GM12878 (cell line): ENCODE measurements at regions not wholly inside any gene's neighbourhood (a gene's known extent, or its start where the extent isn't known, plus 50 kb on each side); places are given as distances from the start of the nearest gene placed in this dataset.

Source experiments
- ATAC-seq: fragments of 200-7000 bp; cut with Tn5 transposase; 3 replicates; pipeline ENCODE4 v1.9.1; 2020; ENCODE audit warnings: mild to moderate bottlenecking, moderate library complexity
- BruUV-seq: library from RNA; stranded (reverse); fragments of 400-500 nt; replicated peaks from 2 replicates; lab custom pipeline; 2021; lab: Mats Ljungman, UMichigan
- CTCF ChIA-PET: fragments of 300-600 bp; sonication (Branson Sonifier 250); formaldehyde crosslinking; extraction: SDS; loops from one replicate; lab custom pipeline; 2021; ENCODE audit warnings: inconsistent platforms; lab: Yijun Ruan, JAX
- POLR2A ChIA-PET: fragments of 350-600 bp; formaldehyde crosslinking; extraction: SDS; loops from one replicate; lab custom pipeline; 2021; ENCODE audit warnings: inconsistent platforms; lab: Charles Lee
- RAD21 ChIA-PET: fragments of 300-600 bp; sonication (Branson Sonifier 250); formaldehyde crosslinking; loops from one replicate; lab custom pipeline; 2023; ENCODE audit warnings: antibody characterized with exemption; ENCODE audit not compliant: unreplicated experiment; lab: Charles Lee
- SMC1A ChIA-PET: fragments of 300-600 bp; sonication (Branson Sonifier 250); formaldehyde crosslinking; loops from one replicate; lab custom pipeline; 2023; ENCODE audit not compliant: unreplicated experiment, uncharacterized antibody; lab: Charles Lee
- DNase-seq: peaks from one replicate; pipeline ENCODE4 v3.0.0-alpha.2; 2011; ENCODE audit warnings: low read depth, low spot score
- FAIRE-seq: peaks from 3 replicates; lab custom pipeline; 2011; peaks lifted over from hg19 to GRCh38; lab: Jason Lieb, UNC
- H2AFZ ChIP-seq: 2 replicates; pipeline ENCODE4 v1.6.0; 2011; ENCODE audit warnings: low read depth, low read length, control low read depth; ENCODE audit not compliant: control insufficient read depth
- H3K27ac ChIP-seq: 2 replicates; pipeline ENCODE4 v1.5.1; 2011; ENCODE audit warnings: control low read depth; ENCODE audit not compliant: control insufficient read depth, insufficient read depth
- H3K27me3 ChIP-seq, 2 experiments: replicated peaks in 1 of 2; 2 replicates each; pipeline versions ENCODE4 v1.6.0 to v1.6.1; 2011; ENCODE audit warnings: low read length in 1 of 2; ENCODE audit not compliant: control insufficient read depth in 2 of 2, insufficient read depth in 2 of 2
- H3K36me3 ChIP-seq, 2 experiments: 2 replicates each; pipeline ENCODE4 v1.5.1; 2011; ENCODE audit warnings: low read length in 1 of 2; ENCODE audit not compliant: control insufficient read depth in 2 of 2, insufficient read depth in 2 of 2
- H3K4me1 ChIP-seq: 2 replicates; pipeline ENCODE4 v1.6.1; 2011; ENCODE audit warnings: mild to moderate bottlenecking, low read length, moderate library complexity, mixed read lengths; ENCODE audit not compliant: control insufficient read depth, insufficient read depth
- H3K4me2 ChIP-seq: 2 replicates; pipeline ENCODE4 v1.6.0; 2011; ENCODE audit warnings: control low read depth; ENCODE audit not compliant: control insufficient read depth, insufficient read depth
- H3K4me3 ChIP-seq: fragments of 200-600 bp; sonication (generic); 2 replicates; pipeline ENCODE4 v1.5.1; 2016
- H3K79me2 ChIP-seq: 2 replicates; pipeline ENCODE4 v1.6.0; 2011; ENCODE audit warnings: low read length; ENCODE audit not compliant: control insufficient read depth, insufficient read depth
- H3K9ac ChIP-seq: 2 replicates; pipeline ENCODE4 v1.8.0; 2011; ENCODE audit warnings: low read length, control low read depth, mixed read lengths; ENCODE audit not compliant: control insufficient read depth, insufficient read depth
- H3K9me3 ChIP-seq: replicated peaks from 3 replicates; pipeline ENCODE4 v1.5.1; 2011; ENCODE audit warnings: mild to moderate bottlenecking, low read length; ENCODE audit not compliant: control insufficient read depth, insufficient read depth
- H4K20me1 ChIP-seq: 2 replicates; pipeline ENCODE4 v1.6.0; 2011; ENCODE audit not compliant: control insufficient read depth, insufficient read depth
- CEBPZ ChIP-seq: fragments of 150-350 bp; IDR thresholded peaks from 2 replicates; pipeline ENCODE4 v1.6.1; 2016; ENCODE audit warnings: low read depth, low read length
- E4F1 ChIP-seq: fragments of 450-650 bp; IDR thresholded peaks from 2 replicates; pipeline ENCODE4 v1.6.1; 2018; ENCODE audit warnings: borderline replicate concordance, mild to moderate bottlenecking; ENCODE audit not compliant: partially characterized antibody
- EED ChIP-seq: sonication (generic); IDR thresholded peaks from 2 replicates; pipeline ENCODE4 v1.6.1; 2016; ENCODE audit warnings: antibody characterized with exemption, low read depth
- ETV6 ChIP-seq, 2 experiments: fragments of 450-650 bp in 1 of 2; IDR thresholded peaks in 1 of 2; conservative IDR thresholded peaks in 1 of 2; 2 replicates each; pipeline ENCODE4 v1.6.1; 2014; ENCODE audit warnings: antibody characterized with exemption in 1 of 2, borderline replicate concordance in 1 of 2, low read depth in 1 of 2, mild to moderate bottlenecking in 1 of 2, moderate library complexity in 1 of 2
- GABPA ChIP-seq: IDR thresholded peaks from 2 replicates; pipeline ENCODE4 v1.6.1; 2014; ENCODE audit warnings: antibody characterized with exemption, low read depth, mild to moderate bottlenecking, inconsistent platforms
- HDAC6 ChIP-seq: fragments of 200-600 bp; sonication (generic); IDR thresholded peaks from one replicate; pipeline ENCODE4 v1.8.0; 2017; ENCODE audit warnings: antibody characterized with exemption; ENCODE audit not compliant: unreplicated experiment
- JUND ChIP-seq: IDR thresholded peaks from 2 replicates; pipeline ENCODE4 v1.6.1; 2012; ENCODE audit warnings: low read depth, mild to moderate bottlenecking, low read length, improper control_type of control experiment, moderate library complexity
- NR2F1 ChIP-seq: fragments of 450-650 bp; conservative IDR thresholded peaks from 2 replicates; pipeline ENCODE4 v1.6.1; 2017; ENCODE audit warnings: mild to moderate bottlenecking
- PBX3 ChIP-seq: IDR thresholded peaks from 2 replicates; pipeline ENCODE4 v1.6.1; 2011; ENCODE audit warnings: mild to moderate bottlenecking, low read depth, low read length, moderate library complexity; ENCODE audit not compliant: insufficient replicate concordance
- RAD21 ChIP-seq: IDR thresholded peaks from 2 replicates; pipeline ENCODE4 v1.6.1; 2011; ENCODE audit warnings: mild to moderate bottlenecking, low read depth, low read length, moderate library complexity; ENCODE audit not compliant: insufficient read depth
- SPI1 ChIP-seq: IDR thresholded peaks from 2 replicates; pipeline ENCODE4 v1.6.1; 2011; ENCODE audit warnings: low read depth, mild to moderate bottlenecking, low read length, moderate library complexity, borderline replicate concordance; ENCODE audit not compliant: insufficient read depth
- TAF1 ChIP-seq: IDR thresholded peaks from 2 replicates; pipeline ENCODE4 v1.6.1; 2011; ENCODE audit warnings: mild to moderate bottlenecking, low read depth, low read length, borderline replicate concordance
- TCF7 ChIP-seq: IDR thresholded peaks from 2 replicates; pipeline ENCODE4 v1.6.1; 2014; ENCODE audit warnings: antibody characterized with exemption, borderline replicate concordance
- WGBS: methylation state at CpG from one replicate; pipeline ENCODE4 v1.1.6; 2016; ENCODE audit warnings: low lambda C conversion rate; ENCODE audit not compliant: insufficient replicate concordance, insufficient coverage; ENCODE audit errors: missing lambda C conversion rate; 5-methylcytosine and 5-hydroxymethylcytosine counted together
- in situ Hi-C: fragments of 300-500 bp; cut with MboI; formaldehyde crosslinking; loops from 9 replicates; pipeline ENCODE4 v1.14.3; 2018; ENCODE audit warnings: mixed read lengths
- intact Hi-C: fragments of 100-400 bp; cut with micrococcal nuclease; formaldehyde crosslinking; loops from one replicate; pipeline ENCODE4 v1.14.2; 2022; ENCODE audit not compliant: unreplicated experiment

GRCh38 chr21:19810779-19811178 lies 1187.4 kb upstream of the NCAM2 start (continued):
- TF ChIP-seq JUND (no peak), TCF7 (no peak), PBX3 (no peak), E4F1 (no peak), EED (no peak), RAD21 (no peak), SPI1 (no peak)

GRCh38 chr21:19830446-19830845 lies 1167.8 kb upstream of the NCAM2 start:
- RAD21 ChIA-PET = no interaction called here
- Histone ChIP-seq H3K4me1 (no peaks in the 10 kb centered on the region), H3K4me2 (no peak overlapping the region), H3K4me3 (no peak overlapping the region), H3K27me3 (no peaks in the 10 kb centered on the region), H3K79me2 (no peaks in the 10 kb centered on the region), H4K20me1 (no peaks in the 10 kb centered on the region), H3K27ac (no peak overlapping the region), H3K9me3 (no peaks in the 10 kb centered on the region; the same call in 2 of the 3 replicates), H2AFZ (no peak overlapping the region), H3K9ac (no peak overlapping the region), H3K36me3 (no peaks in the 10 kb centered on the region)
- FAIRE-seq = no peak
- DNase-seq = no peak
- CTCF ChIA-PET = no interaction called here
- in situ Hi-C loops (no loop called here), intact Hi-C loops (no loop called here)
- POLR2A ChIA-PET = no interaction called here
- no peak for ATAC-seq
- BruUV-seq = no TSS peak
- SMC1A ChIA-PET = interaction anchor here (1.0 kb wide), 1 partner anchor 78 kb away, joined by 3 read pairs; no protein-coding TSS in a partner anchor
- WGBS = 2% methylated on average over 2 of the region's 2 CpGs
- no peak for TF ChIP-seq ETV6 (conservative IDR thresholded peaks at IDR 0.05 in 1 of 2, IDR thresholded peaks at IDR 0.05 in 1 of 2; ENCODE audit: borderline replicate concordance in 1 of 2, low read depth in 1 of 2)
- no peak for TF ChIP-seq TAF1
- no peak for TF ChIP-seq NR2F1
- no peak for TF ChIP-seq SPI1
- TF ChIP-seq GABPA = no peak
- TF ChIP-seq HDAC6 = no peak
- TF ChIP-seq CEBPZ = no peak
